ENCODE measurements at regions not wholly inside any gene's neighbourhood (a gene's known extent, or its start where the extent isn't known, plus 50 kb on each side); places are given as distances from the start of the nearest gene placed in this dataset.

GRCh38 chr4:148850257-148850995 is 408.2 kb upstream of the NR3C2 start:
- H3K36me3 ChIP-seq (ENCODE audit: insufficient read depth) = no peaks in the 10 kb centered on the region
- H3K4me1 ChIP-seq (ENCODE audit: low read depth, poor library complexity, severe bottlenecking) = no peaks in the 10 kb centered on the region
- no peak overlapping the region for H3K4me2 ChIP-seq
- no peaks in the 10 kb centered on the region for H3K79me2 ChIP-seq (ENCODE audit: insufficient read depth, low read depth)
- H3K27ac ChIP-seq = no peak overlapping the region
- no peak overlapping the region for H3K9ac ChIP-seq
- H4K20me1 ChIP-seq (ENCODE audit: insufficient read depth) = no peaks in the 10 kb centered on the region
- no peak overlapping the region for H2AFZ ChIP-seq (ENCODE audit: low read depth)
- no peak overlapping the region for H3K4me3 ChIP-seq (IDR thresholded peaks at IDR 0.05; ENCODE audit: insufficient read depth, low read depth, low read length)
- no peaks in the 10 kb centered on the region for H3K27me3 ChIP-seq (ENCODE audit: insufficient read depth, low read depth)
- TF ChIP-seq CTCF (conservative IDR thresholded peaks at IDR 0.05; ENCODE audit: low read depth, low read length) = no peak

GRCh38 chr4:148849581-148849980 is 407.4 kb upstream of the NR3C2 start:
- no peaks in the 10 kb centered on the region for H3K79me2 ChIP-seq (ENCODE audit: insufficient read depth, low read depth)
- no peaks in the 10 kb centered on the region for H3K4me1 ChIP-seq (ENCODE audit: low read depth, poor library complexity, severe bottlenecking)
- H3K36me3 ChIP-seq (ENCODE audit: insufficient read depth) = no peaks in the 10 kb centered on the region
- H3K27ac ChIP-seq = no peak overlapping the region
- no peak overlapping the region for H2AFZ ChIP-seq (ENCODE audit: low read depth)
- TF ChIP-seq CTCF (conservative IDR thresholded peaks at IDR 0.05; ENCODE audit: low read depth, low read length) = no peak
- H3K27me3 ChIP-seq (ENCODE audit: insufficient read depth, low read depth) = no peaks in the 10 kb centered on the region
- H3K4me3 ChIP-seq (IDR thresholded peaks at IDR 0.05; ENCODE audit: insufficient read depth, low read depth, low read length) = no peak overlapping the region
- no peaks in the 10 kb centered on the region for H4K20me1 ChIP-seq (ENCODE audit: insufficient read depth)
- H3K4me2 ChIP-seq = no peak overlapping the region
- no peak overlapping the region for H3K9ac ChIP-seq

- H2AFZ ChIP-seq (ENCODE audit: low read depth) = no peak overlapping the region
- no peaks in the 10 kb centered on the region for H4K20me1 ChIP-seq (ENCODE audit: insufficient read depth)
- H3K27ac ChIP-seq = no peak overlapping the region
- no peaks in the 10 kb centered on the region for H3K27me3 ChIP-seq (ENCODE audit: insufficient read depth, low read depth)
- no peaks in the 10 kb centered on the region for H3K36me3 ChIP-seq (ENCODE audit: insufficient read depth)
- no peaks in the 10 kb centered on the region for H3K79me2 ChIP-seq (ENCODE audit: insufficient read depth, low read depth)
- H3K4me3 ChIP-seq (IDR thresholded peaks at IDR 0.05; ENCODE audit: insufficient read depth, low read depth, low read length) = no peak overlapping the region
- H3K4me1 ChIP-seq (ENCODE audit: low read depth, poor library complexity, severe bottlenecking) = no peaks in the 10 kb centered on the region
- TF ChIP-seq CTCF (conservative IDR thresholded peaks at IDR 0.05; ENCODE audit: low read depth, low read length) = no peak
- no peak overlapping the region for H3K9ac ChIP-seq
- H3K4me2 ChIP-seq = no peak overlapping the region
These were observed 405.5 kb upstream of the NR3C2 start for GRCh38 chr4:148847544-148848255.

GRCh38 chr4:148845609-148846008 is 403.4 kb upstream of the NR3C2 start:
- H2AFZ ChIP-seq (ENCODE audit: low read depth) = no peak overlapping the region
- no peaks in the 10 kb centered on the region for H3K79me2 ChIP-seq (ENCODE audit: insufficient read depth, low read depth)
- no peak overlapping the region for H3K4me2 ChIP-seq
- TF ChIP-seq CTCF (conservative IDR thresholded peaks at IDR 0.05; ENCODE audit: low read depth, low read length) = no peak
- no peak overlapping the region for H3K4me3 ChIP-seq (IDR thresholded peaks at IDR 0.05; ENCODE audit: insufficient read depth, low read depth, low read length)
- no peaks in the 10 kb centered on the region for H4K20me1 ChIP-seq (ENCODE audit: insufficient read depth)
- no peak overlapping the region for H3K9ac ChIP-seq
- no peak overlapping the region for H3K27ac ChIP-seq
- no peaks in the 10 kb centered on the region for H3K4me1 ChIP-seq (ENCODE audit: low read depth, poor library complexity, severe bottlenecking)
- H3K27me3 ChIP-seq (ENCODE audit: insufficient read depth, low read depth) = no peaks in the 10 kb centered on the region
- H3K36me3 ChIP-seq (ENCODE audit: insufficient read depth) = no peaks in the 10 kb centered on the region
